Endothelial cell of umbilical vein (primary cell): ENCODE measurements at regions not wholly inside any gene's neighbourhood (a gene's known extent, or its start where the extent isn't known, plus 50 kb on each side); places are given as distances from the start of the nearest gene placed in this dataset.

Experiments
- BruUV-seq: library from RNA; stranded (reverse); fragments of 400-500 nt; replicated peaks from 2 replicates; lab custom pipeline; 2021; lab: Mats Ljungman, UMichigan
- CTCF ChIA-PET: fragments of 300-600, 350-600 bp; sonication (Branson Sonifier 250); formaldehyde crosslinking; loops from one replicate; lab custom pipeline; 2021; ENCODE audit warnings: antibody characterized with exemption, inconsistent platforms; lab: Charles Lee
- POLR2A ChIA-PET: fragments of 300-600, 350-600 bp; sonication (Branson Sonifier 250); formaldehyde crosslinking; loops from one replicate; lab custom pipeline; 2021; ENCODE audit warnings: antibody characterized with exemption, inconsistent platforms; lab: Charles Lee
- DNase-seq: peaks from one replicate; pipeline ENCODE4 v3.0.0-alpha.2; 2011; ENCODE audit warnings: low read depth, low spot score
- FAIRE-seq: peaks from 2 replicates; lab custom pipeline; 2011; peaks lifted over from hg19 to GRCh38; lab: Jason Lieb, UNC
- H2AFZ ChIP-seq: 2 replicates; pipeline ENCODE4 v1.6.0; 2012; ENCODE audit warnings: low read depth, low read length, control low read depth, inconsistent platforms
- H3K27ac ChIP-seq: 2 replicates; pipeline ENCODE4 v1.5.1; 2011; ENCODE audit warnings: low read depth, mild to moderate bottlenecking, control low read depth, low read length, moderate library complexity; ENCODE audit not compliant: insufficient read depth
- H3K27me3 ChIP-seq, 2 experiments: 2 replicates each; pipeline versions ENCODE4 v1.6.0 to v1.6.1; 2011; ENCODE audit warnings: low read length in 2 of 2, mixed read lengths in 1 of 2; ENCODE audit not compliant: control insufficient read depth in 2 of 2, insufficient read depth in 2 of 2
- H3K36me3 ChIP-seq, 2 experiments: 2 replicates in 1 of 2; 3 replicates in 1 of 2; pipeline ENCODE4 v1.5.1; 2011; ENCODE audit warnings: low read length in 2 of 2, mild to moderate bottlenecking in 1 of 2, moderate library complexity in 1 of 2; ENCODE audit not compliant: control insufficient read depth in 2 of 2, insufficient read depth in 2 of 2; ENCODE audit errors: extremely low read depth in 1 of 2
- H3K4me1 ChIP-seq: 3 replicates; pipeline ENCODE4 v1.5.1; 2011; ENCODE audit warnings: mild to moderate bottlenecking, low read length; ENCODE audit not compliant: control insufficient read depth, insufficient read depth; ENCODE audit errors: extremely low read depth
- H3K4me2 ChIP-seq: 2 replicates; pipeline ENCODE4 v1.6.1; 2011; ENCODE audit warnings: low read length, control low read depth, mixed read lengths; ENCODE audit not compliant: insufficient read depth
- H3K4me3 ChIP-seq, 3 experiments: fragments of 200-600 bp in 1 of 3; sonication (generic), shearing (Covaris generic) in 1 of 3; replicated peaks in 1 of 3; 2 replicates each; pipeline ENCODE4 v1.5.1; 2011 to 2016; ENCODE audit warnings: control low read depth in 3 of 3, low read length in 3 of 3, mild to moderate bottlenecking in 2 of 3, inconsistent platforms in 1 of 3, low read depth in 1 of 3, moderate library complexity in 1 of 3; ENCODE audit not compliant: insufficient read depth in 1 of 3
- H3K79me2 ChIP-seq: 2 replicates; pipeline ENCODE4 v1.6.0; 2012; ENCODE audit warnings: low read length, inconsistent platforms; ENCODE audit not compliant: control insufficient read depth, insufficient read depth
- H3K9ac ChIP-seq: replicated peaks from 2 replicates; pipeline ENCODE3; 2011; ENCODE audit warnings: low read length, control low read depth; ENCODE audit not compliant: insufficient read depth; ENCODE audit errors: extremely low read depth
- H3K9me1 ChIP-seq: replicated peaks from 3 replicates; pipeline ENCODE4 v1.6.0; 2011; ENCODE audit warnings: mild to moderate bottlenecking, low read length; ENCODE audit not compliant: control insufficient read depth, insufficient read depth; ENCODE audit errors: extremely low read depth
- H3K9me3 ChIP-seq: replicated peaks from 2 replicates; pipeline ENCODE4 v1.5.1; 2012; ENCODE audit warnings: low read length, inconsistent platforms; ENCODE audit not compliant: control insufficient read depth, insufficient read depth
- H4K20me1 ChIP-seq: replicated peaks from 2 replicates; pipeline ENCODE3; 2011; ENCODE audit warnings: mild to moderate bottlenecking, low read length; ENCODE audit not compliant: control insufficient read depth, insufficient read depth; ENCODE audit errors: extremely low read depth
- EZH2 ChIP-seq: IDR thresholded peaks from 2 replicates; pipeline ENCODE4 v1.6.1; 2012; ENCODE audit warnings: borderline replicate concordance, low read depth, mild to moderate bottlenecking, moderate library complexity, low read length, inconsistent platforms; ENCODE audit not compliant: severe bottlenecking
- FOS ChIP-seq: IDR thresholded peaks from 2 replicates; pipeline ENCODE4 v1.6.1; 2011; ENCODE audit warnings: mild to moderate bottlenecking, low read length, moderate library complexity, borderline replicate concordance; ENCODE audit not compliant: insufficient read depth
- GATA2 ChIP-seq: IDR thresholded peaks from 2 replicates; pipeline ENCODE4 v1.7.0; 2011; ENCODE audit warnings: low read depth, mild to moderate bottlenecking, moderate library complexity, mixed read lengths, low read length; ENCODE audit not compliant: insufficient read length, insufficient read depth
- JUN ChIP-seq: IDR thresholded peaks from 2 replicates; pipeline ENCODE4 v1.6.1; 2011; ENCODE audit warnings: borderline replicate concordance, low read depth; ENCODE audit not compliant: insufficient read length, insufficient read depth
- MAX ChIP-seq: IDR thresholded peaks from 2 replicates; pipeline ENCODE4 v1.6.1; 2011; ENCODE audit not compliant: insufficient read depth, insufficient read length
- MYC ChIP-seq: IDR thresholded peaks from one replicate; pipeline ENCODE4 v1.6.1; 2011; ENCODE audit warnings: mild to moderate bottlenecking, low read depth, low read length
- POLR2A ChIP-seq: IDR thresholded peaks from 2 replicates; pipeline ENCODE4 v1.6.1; 2012; ENCODE audit warnings: low read depth, mild to moderate bottlenecking, control low read depth, low read length
- POLR2AphosphoS5 ChIP-seq: IDR thresholded peaks from 2 replicates; pipeline ENCODE4 v1.6.1; 2012; ENCODE audit warnings: low read depth, mild to moderate bottlenecking, control low read depth, low read length, moderate library complexity; ENCODE audit not compliant: insufficient read depth
- dilution Hi-C: fragments of 300-500 bp; cut with MboI; formaldehyde crosslinking; loops from one replicate; pipeline ENCODE4 v1.15.0; 2019; ENCODE audit warnings: low sequenced_read_pairs; ENCODE audit not compliant: extremely low pct_ligation_motif_present
- intact Hi-C: fragments of 100-400 bp; cut with micrococcal nuclease; formaldehyde crosslinking; loops from one replicate; pipeline ENCODE4 v1.10.0; 2022
- TF ChIP-seq, protein P1 (sequence below), 2 donors: IDR thresholded peaks; 1 replicate in 1 of 2; 2 replicates in 1 of 2; pipeline ENCODE4 v1.5.1; 2011; ENCODE audit warnings: low read length in 2 of 2, mild to moderate bottlenecking in 2 of 2, moderate library complexity in 2 of 2, control low read depth in 1 of 2, inconsistent platforms in 1 of 2, low read depth in 1 of 2; ENCODE audit not compliant: insufficient read depth in 1 of 2; ENCODE audit errors: extremely low read depth in 1 of 2

GRCh38 chr1:87478231-87478630 is 149.6 kb downstream of the LMO4 start:
- H3K9me1 ChIP-seq, result no peaks in the 10 kb centered on the region
- TF ChIP-seq MAX (no peak), POLR2A (no peak), GATA2 (no peak), JUN (no peak), MYC (no peak), EZH2 (no peak), POLR2AphosphoS5 (no peak), FOS (no peak)
- TF ChIP-seq, protein P1, sequence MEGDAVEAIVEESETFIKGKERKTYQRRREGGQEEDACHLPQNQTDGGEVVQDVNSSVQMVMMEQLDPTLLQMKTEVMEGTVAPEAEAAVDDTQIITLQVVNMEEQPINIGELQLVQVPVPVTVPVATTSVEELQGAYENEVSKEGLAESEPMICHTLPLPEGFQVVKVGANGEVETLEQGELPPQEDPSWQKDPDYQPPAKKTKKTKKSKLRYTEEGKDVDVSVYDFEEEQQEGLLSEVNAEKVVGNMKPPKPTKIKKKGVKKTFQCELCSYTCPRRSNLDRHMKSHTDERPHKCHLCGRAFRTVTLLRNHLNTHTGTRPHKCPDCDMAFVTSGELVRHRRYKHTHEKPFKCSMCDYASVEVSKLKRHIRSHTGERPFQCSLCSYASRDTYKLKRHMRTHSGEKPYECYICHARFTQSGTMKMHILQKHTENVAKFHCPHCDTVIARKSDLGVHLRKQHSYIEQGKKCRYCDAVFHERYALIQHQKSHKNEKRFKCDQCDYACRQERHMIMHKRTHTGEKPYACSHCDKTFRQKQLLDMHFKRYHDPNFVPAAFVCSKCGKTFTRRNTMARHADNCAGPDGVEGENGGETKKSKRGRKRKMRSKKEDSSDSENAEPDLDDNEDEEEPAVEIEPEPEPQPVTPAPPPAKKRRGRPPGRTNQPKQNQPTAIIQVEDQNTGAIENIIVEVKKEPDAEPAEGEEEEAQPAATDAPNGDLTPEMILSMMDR (IDR thresholded peaks at IDR 0.05; ENCODE audit: extremely low read depth in 1 of 2, insufficient read depth in 1 of 2, low read depth in 1 of 2, low read length in 2 of 2), result no peak
- dilution Hi-C loops (no loop called here), intact Hi-C loops (no loop called here)
- H3K79me2 ChIP-seq, result no peaks in the 10 kb centered on the region
- FAIRE-seq (no peak), DNase-seq (no peak)
- CTCF ChIA-PET, result no interaction called here
- no peaks in the 10 kb centered on the region for H4K20me1 ChIP-seq
- H3K4me2 ChIP-seq, result no peak overlapping the region
- no peak overlapping the region for H2AFZ ChIP-seq
- H3K4me3 ChIP-seq, result no peak overlapping the region
- H3K36me3 ChIP-seq, result no peaks in the 10 kb centered on the region
- BruUV-seq, result no TSS peak
- H3K9me3 ChIP-seq, result no peaks in the 10 kb centered on the region
- no peak overlapping the region for H3K27ac ChIP-seq
- H3K9ac ChIP-seq, result no peak overlapping the region
- peaks cover 9% of the 10 kb centered on the region for H3K4me1 ChIP-seq
- no peaks in the 10 kb centered on the region for H3K27me3 ChIP-seq
- POLR2A ChIA-PET, result no interaction called here
